H1 (cell line): ENCODE measurements at regions not wholly inside any gene's neighbourhood (a gene's known extent, or its start where the extent isn't known, plus 50 kb on each side); places are given as distances from the start of the nearest gene placed in this dataset.

Source experiments
- CTCF ChIA-PET: fragments of 300-600 bp; sonication (Branson Sonifier 250); formaldehyde crosslinking; loops from one replicate; lab custom pipeline; 2021; ENCODE audit not compliant: partially characterized antibody; lab: Charles Lee
- POLR2A ChIA-PET: fragments of 300-600 bp; sonication (Branson Sonifier 250); formaldehyde crosslinking; loops from one replicate; lab custom pipeline; 2021; ENCODE audit warnings: inconsistent platforms; ENCODE audit not compliant: partially characterized antibody; lab: Charles Lee
- DNase-seq, 2 experiments: peaks; one replicate each; pipeline versions ENCODE4 v3.0.0 to v3.0.0-alpha.2; 2010 to 2022; ENCODE audit warnings: low spot score in 2 of 2, low read depth in 1 of 2, mixed read lengths in 1 of 2
- FAIRE-seq: peaks from 2 replicates; lab custom pipeline; 2011; peaks lifted over from hg19 to GRCh38; lab: Jason Lieb, UNC
- H2AFZ ChIP-seq: 2 replicates; pipeline ENCODE4 v1.8.1; 2012; ENCODE audit warnings: low read length, inconsistent platforms
- H2AK5ac ChIP-seq: 2 replicates; pipeline ENCODE4 v1.6.1; 2013; ENCODE audit warnings: low read depth, low read length
- H2BK120ac ChIP-seq: replicated peaks from 2 replicates; pipeline ENCODE3; 2013; ENCODE audit warnings: low read depth, low read length, inconsistent platforms
- H2BK12ac ChIP-seq: 2 replicates; pipeline ENCODE4 v1.6.1; 2013; ENCODE audit warnings: low read depth, low read length
- H2BK15ac ChIP-seq: 2 replicates; pipeline ENCODE4 v1.6.1; 2013; ENCODE audit warnings: low read length
- H2BK20ac ChIP-seq: 2 replicates; pipeline ENCODE4 v1.6.1; 2013; ENCODE audit warnings: low read length
- H2BK5ac ChIP-seq: 2 replicates; pipeline ENCODE4 v1.6.1; 2013; ENCODE audit warnings: low read depth, low read length
- H3K14ac ChIP-seq: 2 replicates; pipeline ENCODE4 v1.6.1; 2013; ENCODE audit warnings: inconsistent platforms; ENCODE audit not compliant: insufficient read length
- H3K18ac ChIP-seq: 2 replicates; pipeline ENCODE4 v1.6.1; 2013; ENCODE audit warnings: low read length; ENCODE audit errors: extremely low read depth
- H3K23ac ChIP-seq: 2 replicates; pipeline ENCODE4 v1.6.1; 2013; ENCODE audit warnings: inconsistent platforms; ENCODE audit not compliant: insufficient read length
- H3K23me2 ChIP-seq: 2 replicates; pipeline ENCODE4 v1.6.1; 2013; ENCODE audit warnings: low read depth, low read length
- H3K27ac ChIP-seq: 2 replicates; pipeline ENCODE4 v1.6.1; 2011; ENCODE audit warnings: low read depth, low read length, inconsistent platforms
- H3K27me3 ChIP-seq, 4 experiments: replicated peaks in 1 of 4; 1 replicate in 1 of 4; 2 replicates in 3 of 4; pipeline versions ENCODE4 v1.6.1 to v1.8.1; 2011 to 2013; ENCODE audit warnings: low read length in 3 of 4, mild to moderate bottlenecking in 3 of 4, inconsistent platforms in 2 of 4, mixed read lengths in 2 of 4, moderate library complexity in 1 of 4; ENCODE audit not compliant: control insufficient read depth in 3 of 4, insufficient read depth in 3 of 4; ENCODE audit errors: extremely low read depth in 1 of 4
- H3K36me3 ChIP-seq, 4 experiments: 2 replicates each; pipeline versions ENCODE4 v1.6.1 to v1.8.1; 2011 to 2013; ENCODE audit warnings: mild to moderate bottlenecking in 4 of 4, low read length in 3 of 4, moderate library complexity in 2 of 4, control low read depth in 1 of 4, inconsistent platforms in 1 of 4; ENCODE audit not compliant: insufficient read depth in 4 of 4, control insufficient read depth in 2 of 4
- H3K4ac ChIP-seq: replicated peaks from 2 replicates; pipeline ENCODE3; 2013; ENCODE audit warnings: low read length, low read depth, mixed read lengths, inconsistent platforms; ENCODE audit not compliant: insufficient read length
- H3K4me1 ChIP-seq, 4 experiments: replicated peaks in 1 of 4; 1 replicate in 1 of 4; 2 replicates in 3 of 4; pipeline versions ENCODE4 v1.6.1 to v1.8.1; 2011 to 2013; ENCODE audit warnings: low read length in 3 of 4, inconsistent platforms in 2 of 4, mixed read lengths in 1 of 4; ENCODE audit not compliant: insufficient read depth in 4 of 4, control insufficient read depth in 3 of 4
- H3K4me2 ChIP-seq, 2 experiments: 2 replicates each; pipeline versions ENCODE4 v1.6.1 to v1.8.1; 2011 to 2013; ENCODE audit warnings: low read depth in 2 of 2, low read length in 2 of 2, control low read depth in 1 of 2, inconsistent platforms in 1 of 2, mild to moderate bottlenecking in 1 of 2; ENCODE audit not compliant: insufficient read depth in 1 of 2
- H3K4me3 ChIP-seq, 4 experiments: fragments of 200-600, 300-600 bp in 1 of 4; sonication (generic), shearing (Covaris generic), sonication (Bioruptor Twin) in 1 of 4; 2 replicates each; pipeline versions ENCODE4 v1.5.1 to v1.8.1; 2011 to 2016; ENCODE audit warnings: low read length in 4 of 4, low read depth in 3 of 4, control low read depth in 2 of 4, inconsistent platforms in 2 of 4, mild to moderate bottlenecking in 2 of 4, mixed read lengths in 1 of 4, moderate library complexity in 1 of 4; ENCODE audit not compliant: insufficient read depth in 2 of 4; ENCODE audit errors: extremely low read depth in 1 of 4
- H3K56ac ChIP-seq: replicated peaks from 2 replicates; pipeline ENCODE3; 2013; ENCODE audit warnings: low read depth, mild to moderate bottlenecking, mixed read lengths, low read length, inconsistent platforms; ENCODE audit not compliant: insufficient read length
- H3K79me1 ChIP-seq: 2 replicates; pipeline ENCODE4 v1.6.1; 2013; ENCODE audit warnings: low read depth, low read length, control low read depth
- H3K79me2 ChIP-seq, 2 experiments: 2 replicates each; pipeline versions ENCODE4 v1.6.1 to v1.8.1; 2012 to 2013; ENCODE audit warnings: low read length in 2 of 2, mild to moderate bottlenecking in 2 of 2, inconsistent platforms in 1 of 2; ENCODE audit not compliant: insufficient read depth in 2 of 2, control insufficient read depth in 1 of 2
- H3K9ac ChIP-seq, 4 experiments: replicated peaks in 1 of 4; 1 replicate in 1 of 4; 2 replicates in 3 of 4; pipeline versions ENCODE4 v1.6.1 to v1.8.1; 2011 to 2013; ENCODE audit warnings: low read depth in 3 of 4, low read length in 3 of 4, control low read depth in 2 of 4, mild to moderate bottlenecking in 2 of 4, moderate library complexity in 2 of 4, inconsistent platforms in 1 of 4; ENCODE audit errors: extremely low read depth in 1 of 4
- H3K9me3 ChIP-seq, 2 experiments: 2 replicates each; pipeline versions ENCODE4 v1.6.1 to v1.8.1; 2012 to 2013; ENCODE audit warnings: mild to moderate bottlenecking in 2 of 2, moderate library complexity in 2 of 2, control low read depth in 1 of 2, inconsistent platforms in 1 of 2, low read depth in 1 of 2, low read length in 1 of 2, mixed read lengths in 1 of 2; ENCODE audit not compliant: insufficient read depth in 2 of 2
- H4K20me1 ChIP-seq, 2 experiments: replicated peaks in 1 of 2; 2 replicates each; pipeline versions ENCODE3 to v1.8.1; 2011 to 2013; ENCODE audit warnings: inconsistent platforms in 2 of 2, low read length in 2 of 2, mild to moderate bottlenecking in 1 of 2; ENCODE audit not compliant: insufficient read depth in 2 of 2, control insufficient read depth in 1 of 2
- H4K5ac ChIP-seq: 2 replicates; pipeline ENCODE4 v1.6.1; 2013; ENCODE audit warnings: low read length, low read depth, mixed read lengths, inconsistent platforms; ENCODE audit not compliant: insufficient read length
- H4K8ac ChIP-seq: 2 replicates; pipeline ENCODE4 v1.8.0; 2013; ENCODE audit warnings: mild to moderate bottlenecking, moderate library complexity, low read length, inconsistent platforms; ENCODE audit not compliant: insufficient read depth; ENCODE audit errors: extremely low read depth
- H4K91ac ChIP-seq: replicated peaks from 2 replicates; pipeline ENCODE3; 2013; ENCODE audit warnings: low read length, mixed read lengths, inconsistent platforms; ENCODE audit not compliant: insufficient read length
- MAFK ChIP-seq: IDR thresholded peaks from 2 replicates; pipeline ENCODE4 v1.6.1; 2012; ENCODE audit warnings: low read depth, mild to moderate bottlenecking, improper control_type of control experiment, low read length
- SP2 ChIP-seq: IDR thresholded peaks from 2 replicates; pipeline ENCODE4 v1.6.1; 2012; ENCODE audit warnings: mild to moderate bottlenecking, low read length, inconsistent platforms
- WGBS, 2 experiments: shearing (Covaris generic) in 1 of 2; methylation state at CpG; one replicate each; pipeline versions ENCODE4 v1.1.6 to v1.1.7; 2013 to 2015; ENCODE audit warnings: low lambda C conversion rate in 2 of 2, mixed read lengths in 2 of 2, inconsistent platforms in 1 of 2, low coverage in 1 of 2, missing lambda C conversion rate in 1 of 2; ENCODE audit not compliant: insufficient replicate concordance in 2 of 2, insufficient coverage in 1 of 2, insufficient read length in 1 of 2; ENCODE audit errors: extremely low coverage in 1 of 2, missing lambda C conversion rate in 1 of 2; 5-methylcytosine and 5-hydroxymethylcytosine counted together

DNA sequence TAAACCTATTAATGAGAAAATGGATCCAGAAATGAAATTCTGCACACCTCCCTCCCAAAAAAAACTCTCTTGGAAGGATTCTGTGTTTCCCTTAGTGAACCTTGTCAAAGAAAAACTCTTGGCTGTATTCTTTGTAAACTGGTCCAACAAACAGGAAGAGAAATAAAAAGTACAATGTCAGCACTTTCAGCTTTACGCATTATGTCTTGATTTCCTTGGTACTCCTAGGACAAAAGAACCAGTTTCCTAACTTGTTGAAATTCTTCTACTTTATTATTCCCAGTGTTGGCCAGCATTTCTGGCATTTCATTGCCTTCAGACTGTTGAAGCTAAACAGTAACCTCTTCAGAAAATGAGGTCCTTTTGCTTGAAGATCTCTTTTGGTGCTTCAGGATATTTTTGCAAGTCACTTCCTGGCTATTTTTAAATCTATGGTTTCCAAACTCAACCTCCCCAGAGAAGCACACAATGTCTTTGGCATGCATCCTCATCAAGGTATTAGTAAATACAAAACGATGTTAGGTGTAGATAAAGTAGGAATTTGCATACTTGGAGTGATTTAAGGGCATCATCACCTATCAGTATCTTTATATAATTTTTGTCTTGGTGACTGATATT lies 342.7 kb downstream of the AASDHPPT start:
- Histone ChIP-seq H3K9me3 (no peaks in the 10 kb centered on the region), H3K27me3 (no peaks in the 10 kb centered on the region), H3K4ac (no peak overlapping the region), H3K4me2 (no peak overlapping the region), H3K18ac (no peak overlapping the region), H3K23ac (no peak overlapping the region), H3K79me1 (no peaks in the 10 kb centered on the region), H4K20me1 (no peaks in the 10 kb centered on the region), H2BK5ac (no peak overlapping the region), H2BK12ac (no peak overlapping the region), H3K4me1 (peaks cover 0 to 3% (median 0%) of the 10 kb centered on the region in 4 experiments; a peak in 1 of 7 replicates), H3K56ac (no peak overlapping the region), H4K5ac (no peak overlapping the region), H3K9ac (no peak overlapping the region), H2BK15ac (no peak overlapping the region), H2AK5ac (no peak overlapping the region), H4K91ac (no peak overlapping the region), H3K14ac (no peak overlapping the region), H3K23me2 (0 out of 2 replicates have a peak, but pooled peaks cover 1% of the 10 kb centered on the region), H3K36me3 (no peaks in the 10 kb centered on the region), H3K79me2 (no peaks in the 10 kb centered on the region), H2AFZ (no peak overlapping the region), H3K4me3 (no peak overlapping the region), H3K27ac (no peak overlapping the region), H4K8ac (no peak overlapping the region), H2BK20ac (no peak overlapping the region), H2BK120ac (no peak overlapping the region)
- no peak for DNase-seq
- POLR2A ChIA-PET: no interaction called here
- WGBS, 2 experiments: 88% methylated on average over 2 of the region's 2 CpGs; no CpG with 5 or more reads in 1 of the 2 experiments
- no peak for FAIRE-seq
- CTCF ChIA-PET: no interaction called here
- TF ChIP-seq SP2 (no peak), MAFK (peak; percentile 67; the same call in 1 of the 2 replicates)
